HCT116 (cell line): ENCODE measurements at regions not wholly inside any gene's neighbourhood (a gene's known extent, or its start where the extent isn't known, plus 50 kb on each side); places are given as distances from the start of the nearest gene placed in this dataset.

ENCODE experiments used
- ATF3 ChIP-seq: IDR thresholded peaks from 2 replicates; pipeline ENCODE4 v1.6.1; 2012
- CEBPB ChIP-seq: IDR thresholded peaks from 2 replicates; pipeline ENCODE4 v1.6.1; 2012; ENCODE audit warnings: low read depth
- CTCF ChIP-seq, 3 experiments: fragments of 200-600 bp in 1 of 3; sonication (generic) in 1 of 3; IDR thresholded peaks in 2 of 3; conservative IDR thresholded peaks in 1 of 3; 2 replicates each; pipeline ENCODE4 v1.5.1; 2012 to 2017; ENCODE audit warnings: low read depth in 2 of 3, low read length in 2 of 3, antibody characterized with exemption in 1 of 3, borderline replicate concordance in 1 of 3, control low read depth in 1 of 3, mild to moderate bottlenecking in 1 of 3, mixed read lengths in 1 of 3, mixed run types in 1 of 3, moderate library complexity in 1 of 3; ENCODE audit not compliant: insufficient read depth in 1 of 3
- EZH2 ChIP-seq: fragments of 200-600 bp; sonication (generic); IDR thresholded peaks from 2 replicates; pipeline ENCODE4 v1.6.1; 2017; ENCODE audit warnings: antibody characterized with exemption, mixed run types
- POLR2A ChIP-seq: IDR thresholded peaks from 2 replicates; pipeline ENCODE4 v1.7.0; 2011; ENCODE audit warnings: borderline replicate concordance; ENCODE audit not compliant: insufficient read depth, insufficient read length; ENCODE audit errors: extremely low read depth
- POLR2AphosphoS5 ChIP-seq: IDR thresholded peaks from 2 replicates; pipeline ENCODE4 v1.6.1; 2011; ENCODE audit warnings: mild to moderate bottlenecking, low read depth, low read length, moderate library complexity
- SIN3A ChIP-seq: IDR thresholded peaks from 2 replicates; pipeline ENCODE4 v1.6.1; 2012; ENCODE audit warnings: low read depth
- SP1 ChIP-seq: IDR thresholded peaks from 2 replicates; pipeline ENCODE4 v1.6.1; 2012; ENCODE audit warnings: low read depth
- ZBTB33 ChIP-seq: IDR thresholded peaks from 2 replicates; pipeline ENCODE4 v1.6.1; 2011; ENCODE audit warnings: mild to moderate bottlenecking, low read length, moderate library complexity; ENCODE audit not compliant: insufficient replicate concordance; ENCODE audit errors: extremely low read depth
- ZFX ChIP-seq: fragments of 450-650 bp; IDR thresholded peaks from 2 replicates; pipeline ENCODE4 v1.6.1; 2017
- ZNF274 ChIP-seq: fragments of 200-500 bp; sonication (Bioruptor generic); IDR thresholded peaks from 2 replicates; pipeline ENCODE4 v1.6.1; 2014; ENCODE audit warnings: mild to moderate bottlenecking, low read depth, low read length, inconsistent platforms
- TF ChIP-seq, protein P1 (sequence below): IDR thresholded peaks from 2 replicates; pipeline ENCODE4 v1.6.1; 2012; ENCODE audit warnings: low read depth
- TF ChIP-seq, protein P2 (sequence below): IDR thresholded peaks from 2 replicates; pipeline ENCODE4 v1.6.1; 2012

DNA sequence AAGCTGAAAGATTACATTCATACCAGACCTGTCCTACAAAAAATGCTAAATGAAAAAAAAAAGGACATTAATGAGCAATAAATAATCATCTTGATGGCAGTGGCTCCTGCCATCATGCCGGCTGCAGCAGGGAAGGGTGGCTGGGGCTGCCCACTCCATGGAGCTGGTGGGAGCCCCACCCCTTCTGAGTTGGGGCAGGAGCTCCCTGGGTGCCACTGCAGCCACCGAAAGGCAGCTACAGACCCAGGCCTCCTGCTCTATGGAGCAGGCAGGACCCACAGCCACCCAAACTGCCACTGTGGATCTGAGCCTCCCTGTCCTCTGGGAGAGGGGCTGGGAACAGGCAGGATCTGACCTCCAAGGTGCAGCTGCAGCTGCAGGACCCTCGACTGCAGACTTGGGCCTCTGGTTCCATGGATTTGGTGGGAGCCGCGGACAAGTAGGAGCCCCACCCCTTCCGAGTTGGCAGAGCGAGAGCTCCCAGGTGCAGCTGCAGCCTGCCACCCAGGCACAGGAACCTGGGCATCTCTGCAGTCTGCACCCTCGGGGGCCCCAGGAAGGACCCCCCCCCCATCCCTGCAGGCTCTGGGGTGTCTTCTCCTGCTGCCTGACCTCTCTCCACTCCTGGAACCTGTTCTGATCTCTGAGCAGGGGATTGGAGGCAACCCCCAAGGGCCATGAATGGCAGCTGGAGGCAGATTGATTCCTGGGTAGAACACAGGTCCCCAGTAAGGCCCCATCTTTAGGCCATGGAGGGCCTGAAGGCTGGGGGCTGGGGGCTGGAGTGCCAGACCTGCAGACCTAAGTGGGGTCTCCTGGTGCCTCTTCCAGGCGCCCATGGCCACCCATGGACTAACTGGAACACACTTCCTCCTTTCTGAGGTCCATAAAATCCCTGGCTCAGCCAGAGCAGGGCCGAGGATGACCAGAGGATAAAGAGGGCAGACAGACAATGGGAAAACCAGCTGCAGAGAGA lies 70.4 kb upstream of the TTC14 start:
- TF ChIP-seq EZH2 (no peak), CTCF (IDR thresholded peaks at IDR 0.05 in 2 of 3, conservative IDR thresholded peaks at IDR 0.05 in 1 of 3; ENCODE audit: borderline replicate concordance in 1 of 3, insufficient read depth in 1 of 3, low read depth in 2 of 3, low read length in 2 of 3) (no peak), POLR2A (no peak), ZNF274 (no peak), SIN3A (no peak), ZFX (no peak), CEBPB (no peak), ATF3 (no peak), POLR2AphosphoS5 (no peak), ZBTB33 (no peak), SP1 (no peak)
- TF ChIP-seq, protein P1, sequence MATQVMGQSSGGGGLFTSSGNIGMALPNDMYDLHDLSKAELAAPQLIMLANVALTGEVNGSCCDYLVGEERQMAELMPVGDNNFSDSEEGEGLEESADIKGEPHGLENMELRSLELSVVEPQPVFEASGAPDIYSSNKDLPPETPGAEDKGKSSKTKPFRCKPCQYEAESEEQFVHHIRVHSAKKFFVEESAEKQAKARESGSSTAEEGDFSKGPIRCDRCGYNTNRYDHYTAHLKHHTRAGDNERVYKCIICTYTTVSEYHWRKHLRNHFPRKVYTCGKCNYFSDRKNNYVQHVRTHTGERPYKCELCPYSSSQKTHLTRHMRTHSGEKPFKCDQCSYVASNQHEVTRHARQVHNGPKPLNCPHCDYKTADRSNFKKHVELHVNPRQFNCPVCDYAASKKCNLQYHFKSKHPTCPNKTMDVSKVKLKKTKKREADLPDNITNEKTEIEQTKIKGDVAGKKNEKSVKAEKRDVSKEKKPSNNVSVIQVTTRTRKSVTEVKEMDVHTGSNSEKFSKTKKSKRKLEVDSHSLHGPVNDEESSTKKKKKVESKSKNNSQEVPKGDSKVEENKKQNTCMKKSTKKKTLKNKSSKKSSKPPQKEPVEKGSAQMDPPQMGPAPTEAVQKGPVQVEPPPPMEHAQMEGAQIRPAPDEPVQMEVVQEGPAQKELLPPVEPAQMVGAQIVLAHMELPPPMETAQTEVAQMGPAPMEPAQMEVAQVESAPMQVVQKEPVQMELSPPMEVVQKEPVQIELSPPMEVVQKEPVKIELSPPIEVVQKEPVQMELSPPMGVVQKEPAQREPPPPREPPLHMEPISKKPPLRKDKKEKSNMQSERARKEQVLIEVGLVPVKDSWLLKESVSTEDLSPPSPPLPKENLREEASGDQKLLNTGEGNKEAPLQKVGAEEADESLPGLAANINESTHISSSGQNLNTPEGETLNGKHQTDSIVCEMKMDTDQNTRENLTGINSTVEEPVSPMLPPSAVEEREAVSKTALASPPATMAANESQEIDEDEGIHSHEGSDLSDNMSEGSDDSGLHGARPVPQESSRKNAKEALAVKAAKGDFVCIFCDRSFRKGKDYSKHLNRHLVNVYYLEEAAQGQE: no peak
- TF ChIP-seq, protein P2, sequence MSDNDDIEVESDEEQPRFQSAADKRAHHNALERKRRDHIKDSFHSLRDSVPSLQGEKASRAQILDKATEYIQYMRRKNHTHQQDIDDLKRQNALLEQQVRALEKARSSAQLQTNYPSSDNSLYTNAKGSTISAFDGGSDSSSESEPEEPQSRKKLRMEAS: no peak
